K562 (cell line): ENCODE measurements at regions not wholly inside any gene's neighbourhood (a gene's known extent, or its start where the extent isn't known, plus 50 kb on each side); places are given as distances from the start of the nearest gene placed in this dataset.

Experiments used
- ATF3 ChIP-seq, 2 experiments: fragments of 450-650 bp in 1 of 2; sonication (generic) in 1 of 2; formaldehyde crosslinking in 1 of 2; IDR thresholded peaks in 1 of 2; conservative IDR thresholded peaks in 1 of 2; 2 replicates each; pipeline versions ENCODE4 v1.6.1 to v1.8.1; 2016 to 2023; ENCODE audit warnings: mild to moderate bottlenecking in 2 of 2, moderate library complexity in 2 of 2, inconsistent platforms in 1 of 2, missing genetic modification reagents in 1 of 2
- CAMTA2 ChIP-seq: fragments of 250-450 bp; sonication (Bioruptor Pico); conservative IDR thresholded peaks from 2 replicates; pipeline ENCODE4 v1.5.1; 2022
- EZH2 ChIP-seq: IDR thresholded peaks from 2 replicates; pipeline ENCODE4 v1.6.1; 2012; ENCODE audit warnings: low read depth, mild to moderate bottlenecking, inconsistent platforms, low read length, borderline replicate concordance
- FOSL1 ChIP-seq: fragments of 200-800 bp; sonication (Bioruptor generic); conservative IDR thresholded peaks from 2 replicates; pipeline ENCODE4 v1.6.1; 2016; ENCODE audit warnings: missing genetic modification characterization, missing compliant biosample characterization
- HDAC6 ChIP-seq: IDR thresholded peaks from 2 replicates; pipeline ENCODE4 v1.6.1; 2012; ENCODE audit warnings: low read depth, mild to moderate bottlenecking, control low read depth, inconsistent platforms, low read length, moderate library complexity
- HSF4 ChIP-seq: fragments of 250-450 bp; sonication (Bioruptor Pico); IDR thresholded peaks from 2 replicates; pipeline ENCODE4 v2.1.2; 2022; ENCODE audit warnings: mild to moderate bottlenecking, moderate library complexity, borderline replicate concordance
- ILK ChIP-seq: fragments of 450-650 bp; IDR thresholded peaks from 2 replicates; pipeline ENCODE4 v1.6.1; 2016; ENCODE audit warnings: missing genetic modification characterization, low read depth, mild to moderate bottlenecking, missing compliant biosample characterization, moderate library complexity, borderline replicate concordance
- KDM1A ChIP-seq, 2 experiments: fragments of 450-650 bp; IDR thresholded peaks; 2 replicates each; pipeline ENCODE4 v1.6.1; 2016; ENCODE audit warnings: mild to moderate bottlenecking in 2 of 2
- MBD1 ChIP-seq: fragments of 250-450 bp; sonication (Bioruptor Pico); IDR thresholded peaks from 2 replicates; pipeline ENCODE4 v1.8.0; 2022; ENCODE audit warnings: inconsistent platforms
- NFIC ChIP-seq: fragments of 450-650 bp; IDR thresholded peaks from 2 replicates; pipeline ENCODE4 v1.6.1; 2017; ENCODE audit warnings: mild to moderate bottlenecking, inconsistent platforms
- NFRKB ChIP-seq: fragments of 450-650 bp; IDR thresholded peaks from 2 replicates; pipeline ENCODE4 v1.6.1; 2016; ENCODE audit warnings: low read depth
- NUFIP1 ChIP-seq: fragments of 450-650 bp; IDR thresholded peaks from 2 replicates; pipeline ENCODE4 v1.6.1; 2018; ENCODE audit not compliant: partially characterized antibody
- PKNOX1 ChIP-seq: fragments of 450-650 bp; IDR thresholded peaks from 2 replicates; pipeline ENCODE4 v1.6.1; 2016
- POLR2H ChIP-seq: IDR thresholded peaks from 2 replicates; pipeline ENCODE4 v1.6.1; 2016; ENCODE audit warnings: missing genetic modification characterization, low read depth, mild to moderate bottlenecking, control low read depth, missing compliant biosample characterization, moderate library complexity
- STAT5B ChIP-seq: fragments of 250-450 bp; sonication (Bioruptor Pico); IDR thresholded peaks from 2 replicates; pipeline ENCODE4 v1.8.0; 2021; ENCODE audit warnings: mild to moderate bottlenecking, inconsistent platforms
- TEAD1 ChIP-seq, 2 experiments: fragments of 450-650 bp in 1 of 2; sonication (generic) in 1 of 2; formaldehyde crosslinking; IDR thresholded peaks; 2 replicates each; pipeline versions ENCODE4 v1.4.0 to v1.8.0; 2020 to 2022; ENCODE audit warnings: mild to moderate bottlenecking in 2 of 2, missing genetic modification reagents in 1 of 2
- TRIM24 ChIP-seq, 2 experiments: fragments of 450-650 bp; IDR thresholded peaks; 2 replicates each; pipeline ENCODE4 v1.6.1; 2016
- ZNF146 ChIP-seq: IDR thresholded peaks from one replicate; pipeline ENCODE4 v1.6.1; 2018; ENCODE audit warnings: missing compliant biosample characterization; ENCODE audit not compliant: unreplicated experiment
- ZNF449 ChIP-seq: fragments of 250-450 bp; sonication (Bioruptor Pico); IDR thresholded peaks from 2 replicates; pipeline ENCODE4 v1.8.0; 2022; ENCODE audit warnings: moderate library complexity, mild to moderate bottlenecking, inconsistent platforms

GRCh38 chr1:8121261-8122159 is 95.4 kb upstream of the ERRFI1 start (continued):
- TF ChIP-seq CAMTA2 (CRISPR knock-in tag) (no peak), PKNOX1 (peak; percentile 67), NFRKB (peak; percentile 58; the same call in 1 of the 2 replicates), MBD1 (CRISPR knock-in tag) (peak; percentile 86), ZNF146 (CRISPR knock-in tag) (no peak), ZNF449 (no peak), HSF4 (CRISPR knock-in tag) (no peak), FOSL1 (peak; percentile 71), POLR2H (tag) (no peak), ILK (no peak), HDAC6 (no peak), KDM1A (IDR thresholded peaks at IDR 0.05) (peak in 1 of 2 experiments; percentile 35; a peak in 2 of 4 replicates), STAT5B (CRISPR knock-in tag) (no peak), EZH2 (no peak), TEAD1 (CRISPR knock-in tag; IDR thresholded peaks at IDR 0.05) (no peak), NFIC (no peak), NUFIP1 (no peak), ATF3 (IDR thresholded peaks at IDR 0.05) (peak; percentile 74), ATF3 (CRISPR knock-in tag; conservative IDR thresholded peaks at IDR 0.05) (0 out of 2 replicates have a peak, but pooled peaks have one; percentile 19), TRIM24 (IDR thresholded peaks at IDR 0.05) (no peak)
